ENCODE measurements at regions not wholly inside any gene's neighbourhood (a gene's known extent, or its start where the extent isn't known, plus 50 kb on each side); places are given as distances from the start of the nearest gene placed in this dataset.

GRCh38 chr1:81050390-81050789, 750.3 kb upstream of the ADGRL2 start:
- DNase-seq (ENCODE audit: low read depth in 3 of 3, low spot score in 2 of 3) = no peak

GRCh38 chr1:81044708-81045107, 756.0 kb upstream of the ADGRL2 start:
- DNase-seq (ENCODE audit: low read depth in 3 of 3, low spot score in 2 of 3) = no peak

- DNase-seq (ENCODE audit: low read depth in 3 of 3, low spot score in 2 of 3) = no peak
These were observed 758.5 kb upstream of the ADGRL2 start for GRCh38 chr1:81042225-81042624.

GRCh38 chr1:81034291-81034690, 766.4 kb upstream of the ADGRL2 start:
- no peak for DNase-seq (ENCODE audit: low read depth in 3 of 3, low spot score in 2 of 3)

- DNase-seq (ENCODE audit: low read depth in 3 of 3, low spot score in 2 of 3) = no peak
These were observed 767.7 kb upstream of the ADGRL2 start for GRCh38 chr1:81032973-81033425.

GRCh38 chr1:81032374-81032773, 768.4 kb upstream of the ADGRL2 start:
- DNase-seq (ENCODE audit: low read depth in 3 of 3, low spot score in 2 of 3) = no peak

GRCh38 chr1:81030441-81030840, 770.3 kb upstream of the ADGRL2 start:
- DNase-seq (ENCODE audit: low read depth in 3 of 3, low spot score in 2 of 3) = no peak

- no peak for DNase-seq (ENCODE audit: low read depth in 3 of 3, low spot score in 2 of 3)
These were observed 771.5 kb upstream of the ADGRL2 start for GRCh38 chr1:81029266-81029665.

- no peak for DNase-seq (ENCODE audit: low read depth in 3 of 3, low spot score in 2 of 3)
These were observed 777.5 kb upstream of the ADGRL2 start for GRCh38 chr1:81023187-81023724.

GRCh38 chr1:81021134-81021533, 779.6 kb upstream of the ADGRL2 start:
- no peak for DNase-seq (ENCODE audit: low read depth in 3 of 3, low spot score in 2 of 3)

- DNase-seq (ENCODE audit: low read depth in 3 of 3, low spot score in 2 of 3) = no peak
These were observed 780.2 kb upstream of the ADGRL2 start for GRCh38 chr1:81020506-81020905.

- DNase-seq (ENCODE audit: low read depth in 3 of 3, low spot score in 2 of 3) = no peak
These were observed 790.6 kb upstream of the ADGRL2 start for GRCh38 chr1:81010126-81010525.

- DNase-seq (ENCODE audit: low read depth in 3 of 3, low spot score in 2 of 3) = no peak
These were observed 792.4 kb upstream of the ADGRL2 start for GRCh38 chr1:81008293-81008692.

GRCh38 chr1:81007024-81007423, 793.7 kb upstream of the ADGRL2 start:
- DNase-seq (ENCODE audit: low read depth in 3 of 3, low spot score in 2 of 3) = no peak

GRCh38 chr1:81006502-81006901, 794.2 kb upstream of the ADGRL2 start:
- no peak for DNase-seq (ENCODE audit: low read depth in 3 of 3, low spot score in 2 of 3)

- DNase-seq (ENCODE audit: low read depth in 3 of 3, low spot score in 2 of 3) = no peak
These were observed 796.7 kb upstream of the ADGRL2 start for GRCh38 chr1:81004011-81004410.

GRCh38 chr1:80994934-80995333, 805.8 kb upstream of the ADGRL2 start:
- DNase-seq (ENCODE audit: low read depth in 3 of 3, low spot score in 2 of 3) = no peak

- DNase-seq (ENCODE audit: low read depth in 3 of 3, low spot score in 2 of 3) = no peak
These were observed 806.7 kb upstream of the ADGRL2 start for GRCh38 chr1:80994038-80994437.

- DNase-seq (ENCODE audit: low read depth in 3 of 3, low spot score in 2 of 3) = no peak
These were observed 807.4 kb upstream of the ADGRL2 start for GRCh38 chr1:80993154-80993980.

GRCh38 chr1:80989455-80989854, 811.3 kb upstream of the ADGRL2 start:
- DNase-seq (ENCODE audit: low read depth in 3 of 3, low spot score in 2 of 3) = no peak

- no peak for DNase-seq (ENCODE audit: low read depth in 3 of 3, low spot score in 2 of 3)
These were observed 811.8 kb upstream of the ADGRL2 start for GRCh38 chr1:80988926-80989325.

GRCh38 chr1:80987824-80988223, 812.9 kb upstream of the ADGRL2 start:
- DNase-seq (ENCODE audit: low read depth in 3 of 3, low spot score in 2 of 3) = no peak

Measured in right renal cortex interstitium (tissue), 3 donors.